H1 (cell line): ENCODE measurements at regions not wholly inside any gene's neighbourhood (a gene's known extent, or its start where the extent isn't known, plus 50 kb on each side); places are given as distances from the start of the nearest gene placed in this dataset.
"Not testable (repeated sequence)": the region's sequence is repeated elsewhere in the genome, so short reads cannot be mapped to it uniquely, and the experiment has no call there.

ENCODE experiments used
- CTCF ChIA-PET: fragments of 300-600 bp; sonication (Branson Sonifier 250); formaldehyde crosslinking; loops from one replicate; lab custom pipeline; 2021; ENCODE audit not compliant: partially characterized antibody; lab: Charles Lee
- POLR2A ChIA-PET: fragments of 300-600 bp; sonication (Branson Sonifier 250); formaldehyde crosslinking; loops from one replicate; lab custom pipeline; 2021; ENCODE audit warnings: inconsistent platforms; ENCODE audit not compliant: partially characterized antibody; lab: Charles Lee
- DNase-seq, 2 experiments: peaks; one replicate each; pipeline versions ENCODE4 v3.0.0 to v3.0.0-alpha.2; 2010 to 2022; ENCODE audit warnings: low spot score in 2 of 2, low read depth in 1 of 2, mixed read lengths in 1 of 2
- FAIRE-seq: peaks from 2 replicates; lab custom pipeline; 2011; peaks lifted over from hg19 to GRCh38; lab: Jason Lieb, UNC
- H2AFZ ChIP-seq: 2 replicates; pipeline ENCODE4 v1.8.1; 2012; ENCODE audit warnings: low read length, inconsistent platforms
- H2AK5ac ChIP-seq: 2 replicates; pipeline ENCODE4 v1.6.1; 2013; ENCODE audit warnings: low read depth, low read length
- H2BK120ac ChIP-seq: replicated peaks from 2 replicates; pipeline ENCODE3; 2013; ENCODE audit warnings: low read depth, low read length, inconsistent platforms
- H2BK12ac ChIP-seq: 2 replicates; pipeline ENCODE4 v1.6.1; 2013; ENCODE audit warnings: low read depth, low read length
- H2BK15ac ChIP-seq: 2 replicates; pipeline ENCODE4 v1.6.1; 2013; ENCODE audit warnings: low read length
- H2BK20ac ChIP-seq: 2 replicates; pipeline ENCODE4 v1.6.1; 2013; ENCODE audit warnings: low read length
- H2BK5ac ChIP-seq: 2 replicates; pipeline ENCODE4 v1.6.1; 2013; ENCODE audit warnings: low read depth, low read length
- H3K14ac ChIP-seq: 2 replicates; pipeline ENCODE4 v1.6.1; 2013; ENCODE audit warnings: inconsistent platforms; ENCODE audit not compliant: insufficient read length
- H3K18ac ChIP-seq: 2 replicates; pipeline ENCODE4 v1.6.1; 2013; ENCODE audit warnings: low read length; ENCODE audit errors: extremely low read depth
- H3K23ac ChIP-seq: 2 replicates; pipeline ENCODE4 v1.6.1; 2013; ENCODE audit warnings: inconsistent platforms; ENCODE audit not compliant: insufficient read length
- H3K23me2 ChIP-seq: 2 replicates; pipeline ENCODE4 v1.6.1; 2013; ENCODE audit warnings: low read depth, low read length
- H3K27ac ChIP-seq: 2 replicates; pipeline ENCODE4 v1.6.1; 2011; ENCODE audit warnings: low read depth, low read length, inconsistent platforms
- H3K27me3 ChIP-seq, 4 experiments: replicated peaks in 1 of 4; 1 replicate in 1 of 4; 2 replicates in 3 of 4; pipeline versions ENCODE4 v1.6.1 to v1.8.1; 2011 to 2013; ENCODE audit warnings: low read length in 3 of 4, mild to moderate bottlenecking in 3 of 4, inconsistent platforms in 2 of 4, mixed read lengths in 2 of 4, moderate library complexity in 1 of 4; ENCODE audit not compliant: control insufficient read depth in 3 of 4, insufficient read depth in 3 of 4; ENCODE audit errors: extremely low read depth in 1 of 4
- H3K36me3 ChIP-seq, 4 experiments: 2 replicates each; pipeline versions ENCODE4 v1.6.1 to v1.8.1; 2011 to 2013; ENCODE audit warnings: mild to moderate bottlenecking in 4 of 4, low read length in 3 of 4, moderate library complexity in 2 of 4, control low read depth in 1 of 4, inconsistent platforms in 1 of 4; ENCODE audit not compliant: insufficient read depth in 4 of 4, control insufficient read depth in 2 of 4
- H3K4ac ChIP-seq: replicated peaks from 2 replicates; pipeline ENCODE3; 2013; ENCODE audit warnings: low read length, low read depth, mixed read lengths, inconsistent platforms; ENCODE audit not compliant: insufficient read length
- H3K4me1 ChIP-seq, 4 experiments: replicated peaks in 1 of 4; 1 replicate in 1 of 4; 2 replicates in 3 of 4; pipeline versions ENCODE4 v1.6.1 to v1.8.1; 2011 to 2013; ENCODE audit warnings: low read length in 3 of 4, inconsistent platforms in 2 of 4, mixed read lengths in 1 of 4; ENCODE audit not compliant: insufficient read depth in 4 of 4, control insufficient read depth in 3 of 4
- H3K4me2 ChIP-seq, 2 experiments: 2 replicates each; pipeline versions ENCODE4 v1.6.1 to v1.8.1; 2011 to 2013; ENCODE audit warnings: low read depth in 2 of 2, low read length in 2 of 2, control low read depth in 1 of 2, inconsistent platforms in 1 of 2, mild to moderate bottlenecking in 1 of 2; ENCODE audit not compliant: insufficient read depth in 1 of 2
- H3K4me3 ChIP-seq, 4 experiments: fragments of 200-600, 300-600 bp in 1 of 4; sonication (generic), shearing (Covaris generic), sonication (Bioruptor Twin) in 1 of 4; 2 replicates each; pipeline versions ENCODE4 v1.5.1 to v1.8.1; 2011 to 2016; ENCODE audit warnings: low read length in 4 of 4, low read depth in 3 of 4, control low read depth in 2 of 4, inconsistent platforms in 2 of 4, mild to moderate bottlenecking in 2 of 4, mixed read lengths in 1 of 4, moderate library complexity in 1 of 4; ENCODE audit not compliant: insufficient read depth in 2 of 4; ENCODE audit errors: extremely low read depth in 1 of 4
- H3K56ac ChIP-seq: replicated peaks from 2 replicates; pipeline ENCODE3; 2013; ENCODE audit warnings: low read depth, mild to moderate bottlenecking, mixed read lengths, low read length, inconsistent platforms; ENCODE audit not compliant: insufficient read length
- H3K79me1 ChIP-seq: 2 replicates; pipeline ENCODE4 v1.6.1; 2013; ENCODE audit warnings: low read depth, low read length, control low read depth
- H3K79me2 ChIP-seq, 2 experiments: 2 replicates each; pipeline versions ENCODE4 v1.6.1 to v1.8.1; 2012 to 2013; ENCODE audit warnings: low read length in 2 of 2, mild to moderate bottlenecking in 2 of 2, inconsistent platforms in 1 of 2; ENCODE audit not compliant: insufficient read depth in 2 of 2, control insufficient read depth in 1 of 2
- H3K9ac ChIP-seq, 4 experiments: replicated peaks in 1 of 4; 1 replicate in 1 of 4; 2 replicates in 3 of 4; pipeline versions ENCODE4 v1.6.1 to v1.8.1; 2011 to 2013; ENCODE audit warnings: low read depth in 3 of 4, low read length in 3 of 4, control low read depth in 2 of 4, mild to moderate bottlenecking in 2 of 4, moderate library complexity in 2 of 4, inconsistent platforms in 1 of 4; ENCODE audit errors: extremely low read depth in 1 of 4
- H3K9me3 ChIP-seq, 2 experiments: 2 replicates each; pipeline versions ENCODE4 v1.6.1 to v1.8.1; 2012 to 2013; ENCODE audit warnings: mild to moderate bottlenecking in 2 of 2, moderate library complexity in 2 of 2, control low read depth in 1 of 2, inconsistent platforms in 1 of 2, low read depth in 1 of 2, low read length in 1 of 2, mixed read lengths in 1 of 2; ENCODE audit not compliant: insufficient read depth in 2 of 2
- H4K20me1 ChIP-seq, 2 experiments: replicated peaks in 1 of 2; 2 replicates each; pipeline versions ENCODE3 to v1.8.1; 2011 to 2013; ENCODE audit warnings: inconsistent platforms in 2 of 2, low read length in 2 of 2, mild to moderate bottlenecking in 1 of 2; ENCODE audit not compliant: insufficient read depth in 2 of 2, control insufficient read depth in 1 of 2
- H4K5ac ChIP-seq: 2 replicates; pipeline ENCODE4 v1.6.1; 2013; ENCODE audit warnings: low read length, low read depth, mixed read lengths, inconsistent platforms; ENCODE audit not compliant: insufficient read length
- H4K8ac ChIP-seq: 2 replicates; pipeline ENCODE4 v1.8.0; 2013; ENCODE audit warnings: mild to moderate bottlenecking, moderate library complexity, low read length, inconsistent platforms; ENCODE audit not compliant: insufficient read depth; ENCODE audit errors: extremely low read depth
- H4K91ac ChIP-seq: replicated peaks from 2 replicates; pipeline ENCODE3; 2013; ENCODE audit warnings: low read length, mixed read lengths, inconsistent platforms; ENCODE audit not compliant: insufficient read length

DNA sequence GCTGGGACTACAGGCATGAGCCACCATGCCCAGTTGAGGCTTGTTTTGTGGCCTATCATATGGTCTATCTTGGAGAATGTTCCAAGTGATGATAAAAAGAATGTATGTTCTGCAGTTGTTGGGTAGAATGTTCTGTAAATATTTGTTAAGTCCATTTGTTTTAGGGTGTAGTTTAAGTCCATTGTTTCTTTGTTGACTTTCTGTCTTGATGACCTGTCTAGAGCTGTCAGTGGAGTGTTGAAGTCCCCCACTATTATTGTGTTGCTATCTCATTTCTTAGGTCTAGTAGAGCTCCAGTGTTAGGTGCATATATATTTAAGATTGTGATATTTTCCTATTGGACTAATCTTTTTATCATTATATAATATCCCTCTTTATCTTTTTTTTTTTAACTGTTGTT lies 284.3 kb upstream of the EXOC2 start:
- H2BK15ac ChIP-seq, H4K8ac ChIP-seq, H2BK120ac ChIP-seq, H3K27ac ChIP-seq, H3K56ac ChIP-seq, H3K4me2 ChIP-seq, H2BK20ac ChIP-seq, H2AK5ac ChIP-seq, H3K36me3 ChIP-seq, H3K4me1 ChIP-seq, H3K9me3 ChIP-seq, FAIRE-seq, H3K14ac ChIP-seq, H3K79me1 ChIP-seq, H3K23me2 ChIP-seq, POLR2A ChIA-PET, H2BK12ac ChIP-seq, H3K79me2 ChIP-seq, H2BK5ac ChIP-seq, H3K18ac ChIP-seq, H2AFZ ChIP-seq, H3K23ac ChIP-seq, H4K20me1 ChIP-seq, H4K5ac ChIP-seq, H3K4ac ChIP-seq, H3K4me3 ChIP-seq, H4K91ac ChIP-seq, H3K27me3 ChIP-seq, DNase-seq, H3K9ac ChIP-seq: not testable (repeated sequence)
- CTCF ChIA-PET, result interaction anchor here (0.6 to 1.1 kb wide), 3 partner anchors 96 to 334 kb away, joined by 3 read pairs; no protein-coding TSS in a partner anchor
